ENCODE measurements at regions not wholly inside any gene's neighbourhood (a gene's known extent, or its start where the extent isn't known, plus 50 kb on each side); places are given as distances from the start of the nearest gene placed in this dataset.

GRCh38 chr12:107361970-107362369 lies 268.6 kb upstream of the CRY1 start:
- H3F3A ChIP-seq (ENCODE audit: low read depth), result no peaks in the 10 kb centered on the region
- no peak for TF ChIP-seq CTCF (conservative IDR thresholded peaks at IDR 0.05; ENCODE audit: low read length)
- TF ChIP-seq EZH2phosphoT487 (IDR thresholded peaks at IDR 0.05; ENCODE audit: borderline replicate concordance), result no peak
- H3K36me3 ChIP-seq (ENCODE audit: insufficient read depth, low read length), result no peaks in the 10 kb centered on the region
- H3K9ac ChIP-seq (ENCODE audit: low read depth, low read length, poor library complexity, severe bottlenecking), result no peak overlapping the region
- no peak overlapping the region for H2AFZ ChIP-seq (ENCODE audit: low read length)
- H3K27me3 ChIP-seq (ENCODE audit: insufficient read depth, low read length, poor library complexity, severe bottlenecking), result no peaks in the 10 kb centered on the region
- H3K9me3 ChIP-seq (ENCODE audit: insufficient read depth, low read depth, low read length), result no peaks in the 10 kb centered on the region
- H3K79me2 ChIP-seq (ENCODE audit: insufficient read depth, low read length), result no peaks in the 10 kb centered on the region; the same call in 1 of the 2 replicates
- H3K4me3 ChIP-seq (ENCODE audit: low read length, poor library complexity, severe bottlenecking), result no peak overlapping the region
- H4K20me1 ChIP-seq (ENCODE audit: insufficient read depth, low read length, poor library complexity, severe bottlenecking), result no peaks in the 10 kb centered on the region
- H3K4me1 ChIP-seq (ENCODE audit: insufficient read depth, low read length, poor library complexity, severe bottlenecking), result no peaks in the 10 kb centered on the region
- H3K4me2 ChIP-seq (ENCODE audit: low read depth, low read length, poor library complexity, severe bottlenecking), result no peak overlapping the region
- H3K9me2 ChIP-seq (replicated peaks; ENCODE audit: low read depth, low read length), result no peaks in the 10 kb centered on the region

- Histone ChIP-seq H3K9me3 (ENCODE audit: insufficient read depth, low read depth, low read length) (no peaks in the 10 kb centered on the region), H2AFZ (ENCODE audit: low read length) (no peak overlapping the region), H4K20me1 (ENCODE audit: insufficient read depth, low read length, poor library complexity, severe bottlenecking) (no peaks in the 10 kb centered on the region), H3F3A (ENCODE audit: low read depth) (no peaks in the 10 kb centered on the region), H3K27me3 (ENCODE audit: insufficient read depth, low read length, poor library complexity, severe bottlenecking) (no peaks in the 10 kb centered on the region), H3K4me3 (ENCODE audit: low read length, poor library complexity, severe bottlenecking) (no peak overlapping the region), H3K9me2 (replicated peaks; ENCODE audit: low read depth, low read length) (no peaks in the 10 kb centered on the region), H3K4me2 (ENCODE audit: low read depth, low read length, poor library complexity, severe bottlenecking) (no peak overlapping the region), H3K79me2 (ENCODE audit: insufficient read depth, low read length) (no peaks in the 10 kb centered on the region; the same call in 1 of the 2 replicates), H3K36me3 (ENCODE audit: insufficient read depth, low read length) (no peaks in the 10 kb centered on the region), H3K4me1 (ENCODE audit: insufficient read depth, low read length, poor library complexity, severe bottlenecking) (no peaks in the 10 kb centered on the region), H3K9ac (ENCODE audit: low read depth, low read length, poor library complexity, severe bottlenecking) (no peak overlapping the region)
- TF ChIP-seq CTCF (conservative IDR thresholded peaks at IDR 0.05; ENCODE audit: low read length) (no peak), EZH2phosphoT487 (IDR thresholded peaks at IDR 0.05; ENCODE audit: borderline replicate concordance) (no peak)
Measured at GRCh38 chr12:107362960-107363359, 269.6 kb upstream of the CRY1 start.

- no peaks in the 10 kb centered on the region; the same call in none of the 2 replicates for H3K79me2 ChIP-seq (ENCODE audit: insufficient read depth, low read length)
- no peak overlapping the region for H3K9ac ChIP-seq (ENCODE audit: low read depth, low read length, poor library complexity, severe bottlenecking)
- H3K9me2 ChIP-seq (replicated peaks; ENCODE audit: low read depth, low read length), result no peaks in the 10 kb centered on the region
- TF ChIP-seq EZH2phosphoT487 (IDR thresholded peaks at IDR 0.05; ENCODE audit: borderline replicate concordance) (no peak), CTCF (conservative IDR thresholded peaks at IDR 0.05; ENCODE audit: low read length) (no peak)
- no peak overlapping the region for H3K4me2 ChIP-seq (ENCODE audit: low read depth, low read length, poor library complexity, severe bottlenecking)
- no peaks in the 10 kb centered on the region for H3K9me3 ChIP-seq (ENCODE audit: insufficient read depth, low read depth, low read length)
- H3F3A ChIP-seq (ENCODE audit: low read depth), result no peaks in the 10 kb centered on the region
- no peaks in the 10 kb centered on the region for H3K27me3 ChIP-seq (ENCODE audit: insufficient read depth, low read length, poor library complexity, severe bottlenecking)
- H2AFZ ChIP-seq (ENCODE audit: low read length), result no peak overlapping the region
- no peaks in the 10 kb centered on the region for H3K36me3 ChIP-seq (ENCODE audit: insufficient read depth, low read length)
- H3K4me3 ChIP-seq (ENCODE audit: low read length, poor library complexity, severe bottlenecking), result no peak overlapping the region
- H4K20me1 ChIP-seq (ENCODE audit: insufficient read depth, low read length, poor library complexity, severe bottlenecking), result no peaks in the 10 kb centered on the region
- peaks cover 3% of the 10 kb centered on the region for H3K4me1 ChIP-seq (ENCODE audit: insufficient read depth, low read length, poor library complexity, severe bottlenecking)
Measured at GRCh38 chr12:107364875-107365518, 271.6 kb upstream of the CRY1 start.
